ENCODE measurements at regions not wholly inside any gene's neighbourhood (a gene's known extent, or its start where the extent isn't known, plus 50 kb on each side); places are given as distances from the start of the nearest gene placed in this dataset.

DNA sequence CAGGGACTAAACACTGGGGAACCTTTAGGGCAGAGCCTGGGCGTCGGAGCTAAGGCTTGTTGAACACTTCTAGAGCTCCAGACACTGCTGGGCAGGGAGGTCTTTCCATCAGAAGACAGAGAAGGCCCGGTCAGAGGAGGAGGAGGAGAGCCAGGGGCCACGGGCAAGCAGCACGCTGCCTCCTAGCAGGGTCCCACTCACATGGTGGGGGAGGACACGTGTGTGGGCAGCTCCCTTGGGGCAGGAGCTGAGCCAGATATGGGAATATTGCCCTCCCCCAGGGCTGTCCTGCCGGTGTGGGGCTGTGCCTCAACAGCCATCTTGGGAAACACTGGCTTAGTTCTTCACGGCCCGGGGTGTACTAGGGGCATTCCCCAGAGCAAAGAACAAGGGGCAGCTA, 89.6 kb upstream of the TLE3 start:
- H3K4me1 ChIP-seq (ENCODE audit: control insufficient read depth in 2 of 2, insufficient read depth in 2 of 2, low read length in 2 of 2), result no peaks in the 10 kb centered on the region
- no peaks in the 10 kb centered on the region for H3K36me3 ChIP-seq (ENCODE audit: control insufficient read depth in 2 of 2, insufficient read depth in 2 of 2, low read length in 1 of 2)
- H3K9me3 ChIP-seq (ENCODE audit: control insufficient read depth in 2 of 2, insufficient read depth in 1 of 2, low read length in 1 of 2), result no peaks in the 10 kb centered on the region
- no peak overlapping the region for H3K4me3 ChIP-seq (ENCODE audit: low read length in 2 of 2)
- no peak overlapping the region for H3K27ac ChIP-seq (ENCODE audit: low read depth in 1 of 2, low read length in 1 of 2)
- H3K27me3 ChIP-seq (ENCODE audit: control insufficient read depth in 2 of 2, insufficient read depth in 1 of 2, low read length in 1 of 2), result no peaks in the 10 kb centered on the region
- no peak for DNase-seq (ENCODE audit: low read depth in 6 of 9, low spot score in 9 of 9)
- WGBS, result 91% methylated on average over 9 of the region's 9 CpGs

DNA sequence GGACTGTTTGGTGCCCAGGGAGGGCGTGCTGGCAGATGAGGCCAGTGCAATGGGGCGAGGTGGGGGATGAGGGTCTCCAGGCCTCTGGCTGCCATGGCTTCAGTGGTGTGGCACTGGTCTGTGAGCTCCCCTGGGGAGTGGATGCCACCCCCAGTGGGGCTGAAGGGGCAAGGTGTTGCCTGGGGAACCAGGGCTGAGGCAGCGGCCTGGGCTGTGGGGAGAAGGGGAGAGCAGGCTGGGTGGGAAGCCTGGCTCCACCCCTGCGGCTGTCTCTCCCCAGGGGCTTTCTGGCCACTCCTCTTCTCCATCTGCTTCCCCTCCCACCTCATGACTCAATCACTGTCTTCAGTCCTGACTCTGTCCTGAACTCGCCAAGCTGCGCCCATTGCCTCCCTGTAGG, 88.4 kb upstream of the TLE3 start:
- Histone ChIP-seq H3K4me3 (ENCODE audit: low read length in 2 of 2) (no peak overlapping the region), H3K4me1 (ENCODE audit: control insufficient read depth in 2 of 2, insufficient read depth in 2 of 2, low read length in 2 of 2) (peaks cover 0 to 2% of the 10 kb centered on the region in 2 donors), H3K27ac (ENCODE audit: low read depth in 1 of 2, low read length in 1 of 2) (no peak overlapping the region), H3K9me3 (ENCODE audit: control insufficient read depth in 2 of 2, insufficient read depth in 1 of 2, low read length in 1 of 2) (no peaks in the 10 kb centered on the region), H3K27me3 (ENCODE audit: control insufficient read depth in 2 of 2, insufficient read depth in 1 of 2, low read length in 1 of 2) (no peaks in the 10 kb centered on the region), H3K36me3 (ENCODE audit: control insufficient read depth in 2 of 2, insufficient read depth in 2 of 2, low read length in 1 of 2) (no peaks in the 10 kb centered on the region)
- no peak for DNase-seq (ENCODE audit: low read depth in 6 of 9, low spot score in 9 of 9)
- 96% methylated on average over 6 of the region's 6 CpGs for WGBS

DNA sequence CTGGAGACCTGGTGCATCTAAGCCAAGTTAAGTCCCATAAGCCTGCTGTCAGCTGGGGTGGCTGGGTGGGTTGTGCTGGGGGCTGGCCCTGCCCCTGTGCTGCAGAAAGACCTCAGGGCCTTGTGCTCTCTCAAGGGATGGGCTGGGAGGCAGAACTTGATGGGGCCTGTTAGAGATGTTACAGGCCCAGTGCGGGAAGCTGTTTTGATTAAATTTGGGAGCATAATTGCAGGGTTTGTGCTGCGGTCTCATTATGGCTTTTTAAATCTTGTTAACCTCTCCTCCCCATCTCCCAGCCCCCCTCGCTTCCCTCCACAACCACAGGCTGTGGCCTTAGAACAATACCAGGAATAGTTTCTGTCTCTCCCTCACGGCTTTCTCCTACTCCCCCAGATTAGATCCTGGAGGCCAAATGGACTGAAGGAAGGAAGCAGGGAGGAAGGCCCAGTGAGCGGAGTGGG, 87.6 kb upstream of the TLE3 start:
- no peak overlapping the region for H3K27ac ChIP-seq (ENCODE audit: low read depth in 1 of 2, low read length in 1 of 2)
- H3K9me3 ChIP-seq (ENCODE audit: control insufficient read depth in 2 of 2, insufficient read depth in 1 of 2, low read length in 1 of 2), result no peaks in the 10 kb centered on the region
- no peak overlapping the region for H3K4me3 ChIP-seq (ENCODE audit: low read length in 2 of 2)
- peaks cover 0 to 7% of the 10 kb centered on the region in 2 donors for H3K4me1 ChIP-seq (ENCODE audit: control insufficient read depth in 2 of 2, insufficient read depth in 2 of 2, low read length in 2 of 2)
- DNase-seq (ENCODE audit: low read depth in 6 of 9, low spot score in 9 of 9), result no peak
- WGBS, result 93% methylated on average over 5 of the region's 5 CpGs
- no peaks in the 10 kb centered on the region for H3K27me3 ChIP-seq (ENCODE audit: control insufficient read depth in 2 of 2, insufficient read depth in 1 of 2, low read length in 1 of 2)
- H3K36me3 ChIP-seq (ENCODE audit: control insufficient read depth in 2 of 2, insufficient read depth in 2 of 2, low read length in 1 of 2), result no peaks in the 10 kb centered on the region

DNA sequence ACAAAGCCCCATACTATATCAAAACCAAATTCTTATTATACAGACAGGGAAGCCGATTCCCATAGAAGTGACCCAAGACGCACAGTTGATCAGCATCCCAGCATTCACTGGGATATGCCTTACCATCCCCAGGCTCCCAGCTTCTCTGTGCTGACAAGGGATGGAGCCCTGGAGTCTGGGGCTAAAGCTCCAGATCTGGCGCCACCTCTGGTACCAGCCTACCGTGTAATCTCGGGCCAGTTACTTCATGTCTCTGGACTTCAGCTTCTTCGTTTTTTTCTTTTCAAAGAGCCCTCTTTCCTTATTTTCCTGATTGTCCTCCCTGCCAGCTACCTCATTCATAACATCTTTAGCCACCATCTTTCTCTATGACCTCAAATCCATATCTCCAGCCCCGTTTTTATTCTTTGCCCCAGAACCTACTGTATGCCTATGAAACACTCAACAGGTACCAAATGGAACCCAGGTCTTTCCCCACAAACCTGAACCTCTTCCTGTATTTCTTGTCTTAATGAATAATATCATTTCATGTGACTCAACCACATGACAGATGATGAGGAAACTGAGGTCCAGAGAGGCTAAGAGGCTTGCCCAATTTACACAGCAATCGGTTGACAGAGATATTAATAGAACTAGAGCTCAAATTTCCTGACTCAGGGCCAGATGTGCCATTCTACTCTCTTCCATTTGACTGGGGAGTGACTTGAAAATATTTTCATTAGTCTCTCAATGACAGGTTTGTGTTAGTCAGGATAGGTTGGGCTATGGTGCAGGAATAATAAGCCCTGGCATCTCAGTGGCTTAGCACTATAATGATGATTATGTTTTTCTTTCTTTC, 85.4 kb upstream of the TLE3 start:
- no peak overlapping the region for H3K4me3 ChIP-seq (ENCODE audit: low read length in 2 of 2)
- no peaks in the 10 kb centered on the region for H3K27me3 ChIP-seq (ENCODE audit: control insufficient read depth in 2 of 2, insufficient read depth in 1 of 2, low read length in 1 of 2)
- no peak overlapping the region for H3K27ac ChIP-seq (ENCODE audit: low read depth in 1 of 2, low read length in 1 of 2)
- no peaks in the 10 kb centered on the region for H3K9me3 ChIP-seq (ENCODE audit: control insufficient read depth in 2 of 2, insufficient read depth in 1 of 2, low read length in 1 of 2)
- WGBS, result 92% methylated on average over 8 of the region's 8 CpGs
- H3K4me1 ChIP-seq (ENCODE audit: control insufficient read depth in 2 of 2, insufficient read depth in 2 of 2, low read length in 2 of 2), result peaks cover 0 to 9% of the 10 kb centered on the region in 2 donors
- H3K36me3 ChIP-seq (ENCODE audit: control insufficient read depth in 2 of 2, insufficient read depth in 2 of 2, low read length in 1 of 2), result no peaks in the 10 kb centered on the region
- no peak for DNase-seq (ENCODE audit: low read depth in 6 of 9, low spot score in 9 of 9)

DNA sequence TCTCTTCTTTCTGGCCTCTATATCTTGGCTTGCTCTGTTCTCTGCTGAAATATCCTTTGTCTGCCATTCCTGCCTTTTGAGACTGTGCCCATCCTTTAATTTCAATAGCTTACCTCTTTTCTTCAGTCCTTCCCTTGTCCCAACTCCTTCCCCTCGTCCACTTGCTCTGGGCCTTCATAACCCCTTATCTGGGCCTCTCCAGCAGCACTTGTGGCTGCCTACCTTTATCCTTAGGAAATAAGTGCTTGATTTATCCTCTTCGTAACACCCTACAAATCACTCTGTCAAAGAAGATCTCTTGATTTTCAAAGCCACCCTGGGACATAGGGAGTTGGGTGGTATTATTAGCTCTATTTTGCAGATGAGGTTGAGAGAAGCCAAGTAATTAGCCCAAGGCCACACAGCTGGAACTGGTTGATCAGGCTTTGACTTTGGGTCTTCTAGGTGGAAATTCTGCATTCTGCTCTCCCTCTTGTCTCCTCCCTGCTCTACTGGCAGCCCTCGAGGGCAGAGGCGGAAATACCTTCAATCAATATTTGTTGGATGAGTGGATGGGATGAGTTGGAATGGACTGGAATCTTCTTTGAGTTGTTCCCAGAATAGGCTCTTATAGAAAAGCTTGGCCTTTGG, 84.0 kb upstream of the TLE3 start:
- Histone ChIP-seq H3K27me3 (ENCODE audit: control insufficient read depth in 2 of 2, insufficient read depth in 1 of 2, low read length in 1 of 2) (no peaks in the 10 kb centered on the region), H3K9me3 (ENCODE audit: control insufficient read depth in 2 of 2, insufficient read depth in 1 of 2, low read length in 1 of 2) (no peaks in the 10 kb centered on the region), H3K27ac (ENCODE audit: low read depth in 1 of 2, low read length in 1 of 2) (no peak overlapping the region), H3K36me3 (ENCODE audit: control insufficient read depth in 2 of 2, insufficient read depth in 2 of 2, low read length in 1 of 2) (no peaks in the 10 kb centered on the region), H3K4me3 (ENCODE audit: low read length in 2 of 2) (no peak overlapping the region), H3K4me1 (ENCODE audit: control insufficient read depth in 2 of 2, insufficient read depth in 2 of 2, low read length in 2 of 2) (peaks cover 0 to 9% of the 10 kb centered on the region in 2 donors)
- DNase-seq (ENCODE audit: low read depth in 6 of 9, low spot score in 9 of 9), result no peak
- WGBS, result 97% methylated on average over 4 of the region's 4 CpGs

DNA sequence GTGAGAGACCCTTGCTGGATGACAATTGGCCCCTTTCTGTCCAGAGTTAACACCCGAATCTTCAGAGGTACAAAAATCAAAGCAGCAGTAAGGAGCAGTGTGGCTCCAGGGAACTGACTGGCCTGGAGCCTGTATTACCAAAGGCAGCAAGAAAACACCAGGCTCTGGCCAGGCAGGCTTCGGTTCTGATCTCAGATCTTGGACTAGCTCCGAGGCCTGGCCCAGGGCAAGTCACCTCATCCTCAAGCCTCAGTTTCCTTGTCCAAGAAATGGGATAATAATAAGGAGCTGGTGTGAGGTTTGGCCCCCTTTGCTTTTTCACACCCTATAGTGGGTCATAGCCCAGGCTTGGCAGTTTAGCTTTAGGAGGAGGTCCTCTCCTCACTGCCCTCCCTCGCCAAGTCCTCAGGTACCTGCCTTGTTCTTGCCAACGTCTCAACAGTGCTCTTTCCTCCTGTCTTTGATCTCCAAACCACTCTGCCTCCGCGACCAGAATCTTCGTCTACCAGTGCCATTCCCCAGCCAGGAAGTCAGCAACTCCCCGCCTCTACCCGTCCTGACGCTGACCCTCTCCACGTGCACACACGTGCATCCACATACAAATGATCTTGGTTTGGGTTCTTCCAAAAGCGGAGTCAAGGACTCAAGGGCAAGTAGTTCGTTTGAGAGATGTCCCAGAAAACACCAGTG, 82.6 kb upstream of the TLE3 start:
- Histone ChIP-seq H3K27ac (ENCODE audit: low read depth in 1 of 2, low read length in 1 of 2) (no peak overlapping the region), H3K4me3 (ENCODE audit: low read length in 2 of 2) (no peak overlapping the region), H3K9me3 (ENCODE audit: control insufficient read depth in 2 of 2, insufficient read depth in 1 of 2, low read length in 1 of 2) (no peaks in the 10 kb centered on the region), H3K4me1 (ENCODE audit: control insufficient read depth in 2 of 2, insufficient read depth in 2 of 2, low read length in 2 of 2) (peaks cover 0 to 9% of the 10 kb centered on the region in 2 donors), H3K27me3 (ENCODE audit: control insufficient read depth in 2 of 2, insufficient read depth in 1 of 2, low read length in 1 of 2) (no peaks in the 10 kb centered on the region), H3K36me3 (ENCODE audit: control insufficient read depth in 2 of 2, insufficient read depth in 2 of 2, low read length in 1 of 2) (no peaks in the 10 kb centered on the region)
- DNase-seq (ENCODE audit: low read depth in 6 of 9, low spot score in 9 of 9), result peak in 1 of 9 donors; percentile 34
- 52% methylated on average over 15 of the region's 15 CpGs for WGBS

DNA sequence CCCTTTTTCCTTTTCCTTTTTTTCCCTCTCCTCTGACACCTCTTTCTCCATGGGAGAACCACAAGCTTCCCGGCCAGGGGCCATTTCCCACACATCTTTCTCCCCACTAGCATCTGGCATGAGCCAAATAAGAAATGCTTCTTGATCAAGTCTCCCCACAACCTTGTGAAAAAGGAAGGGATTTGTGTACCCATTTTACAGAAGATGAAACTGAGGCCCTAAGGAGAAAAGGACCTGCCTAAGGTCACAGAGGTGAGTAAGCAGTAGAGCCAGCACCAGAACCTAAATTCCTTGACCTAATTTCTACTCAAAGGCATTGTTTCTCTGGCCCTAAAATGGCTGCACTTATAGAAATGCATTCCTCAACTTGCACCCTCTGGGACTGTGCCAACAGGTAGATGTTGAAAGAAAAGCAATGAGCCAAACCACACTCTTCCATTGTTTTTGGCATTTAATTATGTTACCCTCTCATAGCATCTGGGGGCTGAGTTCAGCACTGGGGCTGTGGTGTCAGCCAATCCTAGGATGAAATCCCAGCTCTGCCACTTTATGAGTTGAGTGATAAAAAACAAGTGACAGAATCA, 81.7 kb upstream of the TLE3 start:
- 98% methylated on average over 1 of the region's 1 CpG for WGBS
- Histone ChIP-seq H3K27me3 (ENCODE audit: control insufficient read depth in 2 of 2, insufficient read depth in 1 of 2, low read length in 1 of 2) (no peaks in the 10 kb centered on the region), H3K9me3 (ENCODE audit: control insufficient read depth in 2 of 2, insufficient read depth in 1 of 2, low read length in 1 of 2) (no peaks in the 10 kb centered on the region), H3K27ac (ENCODE audit: low read depth in 1 of 2, low read length in 1 of 2) (no peak overlapping the region), H3K4me1 (ENCODE audit: control insufficient read depth in 2 of 2, insufficient read depth in 2 of 2, low read length in 2 of 2) (peaks cover 0 to 9% of the 10 kb centered on the region in 2 donors), H3K4me3 (ENCODE audit: low read length in 2 of 2) (no peak overlapping the region), H3K36me3 (ENCODE audit: control insufficient read depth in 2 of 2, insufficient read depth in 2 of 2, low read length in 1 of 2) (no peaks in the 10 kb centered on the region)
- no peak for DNase-seq (ENCODE audit: low read depth in 6 of 9, low spot score in 9 of 9)

DNA sequence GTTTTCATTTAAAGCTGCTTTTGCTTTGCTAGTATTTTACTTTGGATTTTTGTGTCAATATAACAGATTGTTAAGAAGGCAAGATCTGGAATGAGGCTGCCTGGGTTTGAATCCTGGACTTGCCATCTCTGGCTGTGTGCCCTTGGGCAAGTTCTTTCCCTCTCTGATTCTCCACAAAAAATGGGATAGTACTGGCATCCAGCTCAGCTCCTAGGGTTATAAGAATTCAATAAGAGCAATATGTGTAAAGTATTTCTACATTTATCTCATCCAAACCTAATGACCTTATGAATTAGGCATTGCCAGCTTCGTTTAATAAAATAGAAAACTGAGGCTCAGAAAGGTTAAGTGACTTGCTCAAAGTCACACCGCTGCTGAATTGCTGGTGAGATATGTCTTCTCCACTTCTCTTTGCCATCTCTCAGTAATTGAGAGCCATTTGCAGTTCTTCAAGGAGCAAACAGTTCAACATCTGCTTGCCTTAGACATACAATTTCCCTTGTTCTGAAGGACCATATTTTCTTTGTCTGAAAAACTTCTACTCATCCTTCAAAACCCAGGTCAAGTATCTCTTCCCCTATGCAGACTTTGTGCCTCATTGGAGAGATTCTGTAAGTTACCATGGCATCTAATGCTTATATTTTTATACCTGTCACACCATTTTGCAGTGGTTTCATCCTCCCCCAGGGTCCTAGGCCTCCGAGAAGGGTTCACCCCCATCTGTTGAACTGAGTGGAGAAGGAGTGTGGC, 80.8 kb upstream of the TLE3 start:
- Histone ChIP-seq H3K4me3 (ENCODE audit: low read length in 2 of 2) (no peak overlapping the region), H3K27me3 (ENCODE audit: control insufficient read depth in 2 of 2, insufficient read depth in 1 of 2, low read length in 1 of 2) (no peaks in the 10 kb centered on the region), H3K4me1 (ENCODE audit: control insufficient read depth in 2 of 2, insufficient read depth in 2 of 2, low read length in 2 of 2) (peaks cover 0 to 9% of the 10 kb centered on the region in 2 donors), H3K36me3 (ENCODE audit: control insufficient read depth in 2 of 2, insufficient read depth in 2 of 2, low read length in 1 of 2) (no peaks in the 10 kb centered on the region), H3K9me3 (ENCODE audit: control insufficient read depth in 2 of 2, insufficient read depth in 1 of 2, low read length in 1 of 2) (no peaks in the 10 kb centered on the region), H3K27ac (ENCODE audit: low read depth in 1 of 2, low read length in 1 of 2) (no peak overlapping the region)
- no peak for DNase-seq (ENCODE audit: low read depth in 6 of 9, low spot score in 9 of 9)
- 98% methylated on average over 3 of the region's 3 CpGs for WGBS

Measured in thymus (tissue), 11 donors.